NCI-H1092 (cell line): ENCODE measurements at regions not wholly inside any gene's neighbourhood (a gene's known extent, or its start where the extent isn't known, plus 50 kb on each side); places are given as distances from the start of the nearest gene placed in this dataset.
"Not testable (repeated sequence)": the region's sequence is repeated elsewhere in the genome, so short reads cannot be mapped to it uniquely, and the experiment has no call there.

ENCODE experiments used
- DNase-seq: peaks from one replicate; lab custom pipeline; 2025; lab: John Stamatoyannopoulos, UW

DNA sequence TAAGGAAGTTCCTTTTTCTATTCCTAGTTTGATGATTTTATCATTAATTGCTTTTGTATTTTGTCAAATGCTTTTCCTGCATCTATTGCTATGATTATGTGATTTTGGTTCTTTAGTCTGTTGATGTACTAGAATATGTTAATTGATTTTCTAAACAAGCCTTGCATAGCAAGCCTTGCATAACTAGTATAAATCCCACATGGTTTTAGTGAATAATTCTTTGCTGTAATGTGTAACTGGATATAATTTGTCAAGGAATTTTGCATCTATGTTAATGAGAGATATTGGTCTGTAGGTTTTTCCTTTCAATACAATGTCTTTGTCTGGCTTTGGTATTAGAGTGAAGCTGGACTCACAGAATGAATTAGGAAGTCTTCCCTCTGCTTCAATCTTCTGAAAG, 460.2 kb downstream of the LTN1 start:
- DNase-seq, result no peak

- no peak for DNase-seq
Measured at GRCh38 chr21:28523367-28523766, 469.3 kb downstream of the LTN1 start.

- DNase-seq, result no peak
Measured at GRCh38 chr21:28522014-28522799, 470.5 kb downstream of the LTN1 start.

- no peak for DNase-seq
Measured at GRCh38 chr21:28518630-28519029, 474.0 kb downstream of the LTN1 start.

DNA sequence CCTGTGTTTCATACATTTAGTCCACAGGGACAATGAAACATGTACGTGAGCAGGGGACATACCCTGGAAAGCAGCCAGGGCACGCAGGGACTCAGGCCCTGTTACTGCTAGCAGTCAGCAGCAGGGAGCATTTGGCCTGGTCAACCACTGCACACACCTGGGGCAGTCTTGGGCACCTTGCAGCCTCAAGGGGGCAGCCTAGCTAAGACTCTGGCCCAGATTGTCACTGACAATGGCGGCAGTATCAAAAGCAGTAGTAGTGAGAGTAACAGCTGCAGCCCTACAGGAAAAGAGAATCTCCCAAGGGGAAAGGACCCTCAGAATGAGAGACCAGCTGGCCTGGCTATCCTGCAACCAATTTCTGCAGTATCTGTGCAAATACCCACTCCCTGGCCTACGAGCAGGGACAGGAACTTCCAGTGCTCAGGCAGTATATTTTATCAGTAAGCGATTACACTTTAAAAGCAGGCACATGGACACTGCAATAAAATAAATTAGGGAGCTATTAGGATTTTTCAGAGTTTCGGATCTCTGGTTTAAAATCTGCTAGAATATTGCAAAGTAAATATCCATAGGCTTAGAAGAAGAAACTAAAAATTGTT, 475.6 kb downstream of the LTN1 start:
- DNase-seq, result peak; percentile 61

DNA sequence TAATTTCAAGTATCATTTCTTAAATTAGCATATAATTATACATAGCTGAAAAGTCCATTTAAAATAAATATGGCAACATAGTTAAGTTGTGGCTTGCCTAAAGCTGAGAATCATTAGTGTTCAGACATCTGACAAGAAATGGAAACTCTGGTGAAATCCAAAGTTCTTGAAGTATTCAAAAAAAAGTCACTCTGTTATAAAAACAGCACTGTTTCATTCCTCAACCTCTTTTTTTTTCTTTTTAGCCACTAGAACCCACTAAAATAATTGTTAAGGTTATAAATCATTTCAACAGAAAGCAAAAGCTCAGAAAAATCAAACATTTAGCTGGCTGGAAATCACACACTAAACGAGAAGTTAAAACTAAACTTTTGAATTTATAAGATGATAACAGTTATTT, 476.7 kb downstream of the LTN1 start:
- no peak for DNase-seq

DNA sequence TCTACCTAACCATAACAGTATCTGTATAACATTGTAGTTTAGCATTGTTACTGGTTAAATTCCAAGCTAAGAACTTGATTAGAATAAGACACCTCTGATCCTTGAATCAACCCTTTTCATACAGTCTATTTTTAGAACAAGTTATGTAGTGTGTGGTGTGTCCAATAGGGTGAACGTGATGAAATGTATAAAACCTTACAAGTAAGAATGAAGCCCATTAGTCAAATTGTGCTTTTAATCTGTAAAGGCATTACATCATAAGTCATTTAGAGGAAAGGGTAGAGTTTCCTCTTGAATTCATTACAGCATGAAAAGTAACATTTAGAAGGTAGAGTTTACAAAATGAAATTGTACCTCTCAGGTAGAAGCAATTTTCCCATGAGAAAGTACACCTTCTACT, 479.2 kb downstream of the LTN1 start:
- no peak for DNase-seq

DNA sequence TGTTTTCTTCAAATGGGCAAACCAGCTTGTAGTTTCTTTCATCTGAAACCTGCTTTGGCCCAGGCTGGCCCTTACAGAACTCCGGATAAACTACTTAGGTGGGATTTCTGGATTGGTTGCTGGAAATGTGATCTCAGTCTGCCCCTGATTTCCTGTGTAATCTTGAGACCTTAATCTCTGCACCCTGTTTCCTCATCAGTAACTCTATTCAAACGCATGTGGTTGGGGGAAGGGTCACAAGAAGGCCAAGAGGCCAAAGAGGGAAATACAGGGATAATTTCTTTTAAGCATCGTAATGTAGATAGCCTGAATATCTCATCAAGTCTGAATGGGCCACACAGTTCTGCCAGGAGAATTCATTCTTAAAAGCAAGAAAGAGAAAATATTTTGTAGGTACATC, 483.6 kb downstream of the LTN1 start:
- no peak for DNase-seq

DNA sequence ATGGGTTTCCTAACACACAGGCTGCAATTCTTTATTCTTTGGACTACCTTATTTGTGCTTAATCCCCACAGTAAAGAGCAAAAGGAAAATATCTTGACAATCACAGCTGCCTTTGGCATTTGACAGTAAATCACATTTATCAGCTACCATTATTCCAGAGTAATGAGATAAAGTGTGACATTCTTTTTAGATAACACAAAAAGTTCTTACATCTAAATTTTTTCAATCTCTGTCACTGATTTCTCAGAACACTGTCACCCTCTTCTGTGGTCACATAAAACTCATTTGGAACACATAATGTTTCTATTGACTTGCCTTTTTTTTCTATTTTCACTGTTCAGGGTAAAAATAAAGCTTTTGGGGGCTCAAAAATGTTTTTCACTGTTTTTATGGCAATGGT, 484.6 kb downstream of the LTN1 start:
- no peak for DNase-seq

DNA sequence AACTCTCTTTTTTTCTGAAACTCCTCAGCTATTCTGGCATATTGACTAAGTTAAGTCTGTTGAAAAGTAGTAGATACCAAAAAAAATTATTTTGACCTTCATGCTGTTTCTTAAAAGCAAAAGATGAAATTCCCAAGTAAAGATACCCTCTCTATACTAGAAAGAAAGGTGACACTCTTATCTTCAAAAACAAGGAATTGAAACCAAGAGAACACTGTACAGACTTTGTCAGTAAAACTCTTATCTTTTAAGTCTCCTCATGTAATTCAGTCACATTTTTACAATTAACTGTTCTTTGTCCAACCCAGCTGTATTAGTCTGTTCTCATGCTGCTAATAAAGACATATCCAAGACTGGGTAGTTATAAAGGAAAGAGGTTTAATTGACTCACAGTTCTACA, 496.2 kb downstream of the LTN1 start:
- DNase-seq, result no peak

DNA sequence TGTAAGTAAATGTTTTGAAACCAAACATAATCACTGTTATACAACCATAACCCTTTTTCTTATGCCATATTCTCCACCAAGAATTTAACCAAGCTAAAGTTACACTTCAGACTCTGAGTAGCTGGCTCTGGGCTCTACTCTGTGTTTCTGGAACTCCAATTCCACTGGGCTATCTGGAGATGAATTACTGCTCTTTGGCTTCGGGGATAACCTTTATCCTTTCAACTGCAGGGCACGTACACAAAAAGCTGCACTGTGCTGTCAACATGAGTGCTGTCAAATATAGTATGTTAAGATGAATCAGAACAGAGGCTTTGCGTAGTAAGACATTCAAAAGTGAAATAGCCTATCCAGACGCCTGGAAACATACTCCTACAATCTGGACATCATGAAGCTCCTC, 500.6 kb downstream of the LTN1 start:
- no peak for DNase-seq

DNA sequence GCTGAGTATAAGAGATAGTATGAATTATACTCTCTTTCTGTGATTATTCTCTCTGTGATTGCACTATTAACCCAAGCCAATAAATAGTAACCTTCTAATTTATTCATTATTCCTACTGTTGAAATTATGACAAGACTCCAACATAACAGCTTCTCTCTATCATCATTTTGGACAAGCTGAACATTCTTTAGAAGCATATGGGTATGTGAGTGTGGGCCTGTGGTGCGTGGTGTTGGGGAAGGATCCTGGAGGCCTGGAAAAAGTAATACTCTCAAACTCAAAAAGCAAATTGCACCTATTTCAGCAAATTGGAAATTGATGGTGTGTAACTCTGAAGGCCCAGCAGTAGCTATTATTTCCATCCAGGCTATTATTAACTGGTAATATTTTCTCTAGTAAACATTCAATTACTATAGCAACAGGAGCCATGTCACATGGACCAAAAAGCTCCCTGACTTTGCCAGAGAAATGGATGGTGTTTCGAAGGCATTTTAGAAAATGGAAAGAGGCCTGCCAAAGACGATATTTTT, 502.8 kb downstream of the LTN1 start:
- DNase-seq, result no peak

DNA sequence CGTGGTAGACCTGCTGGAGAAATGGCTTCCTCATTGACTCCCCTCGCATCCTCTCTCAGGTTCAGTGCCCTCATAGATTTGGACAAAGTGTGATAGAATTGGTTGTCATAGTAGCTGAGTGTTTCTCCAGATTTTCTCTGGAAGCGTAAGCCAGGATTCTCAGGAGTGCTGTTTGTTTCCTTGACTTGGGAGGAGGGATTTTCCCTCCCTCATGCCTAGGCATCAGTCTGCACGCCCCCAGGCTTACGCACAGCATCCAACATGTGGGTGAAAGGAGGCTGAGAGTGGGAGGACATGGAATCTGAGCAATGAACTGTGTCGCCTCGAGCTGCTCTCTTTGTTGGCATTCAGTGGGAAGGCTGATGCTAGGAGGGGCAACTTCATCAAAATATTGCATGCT, 503.5 kb downstream of the LTN1 start:
- no peak for DNase-seq

GRCh38 chr21:28487455-28488070, 505.1 kb downstream of the LTN1 start:
- no peak for DNase-seq

- DNase-seq, result no peak
Measured at GRCh38 chr21:28485301-28486022, 507.2 kb downstream of the LTN1 start.

DNA sequence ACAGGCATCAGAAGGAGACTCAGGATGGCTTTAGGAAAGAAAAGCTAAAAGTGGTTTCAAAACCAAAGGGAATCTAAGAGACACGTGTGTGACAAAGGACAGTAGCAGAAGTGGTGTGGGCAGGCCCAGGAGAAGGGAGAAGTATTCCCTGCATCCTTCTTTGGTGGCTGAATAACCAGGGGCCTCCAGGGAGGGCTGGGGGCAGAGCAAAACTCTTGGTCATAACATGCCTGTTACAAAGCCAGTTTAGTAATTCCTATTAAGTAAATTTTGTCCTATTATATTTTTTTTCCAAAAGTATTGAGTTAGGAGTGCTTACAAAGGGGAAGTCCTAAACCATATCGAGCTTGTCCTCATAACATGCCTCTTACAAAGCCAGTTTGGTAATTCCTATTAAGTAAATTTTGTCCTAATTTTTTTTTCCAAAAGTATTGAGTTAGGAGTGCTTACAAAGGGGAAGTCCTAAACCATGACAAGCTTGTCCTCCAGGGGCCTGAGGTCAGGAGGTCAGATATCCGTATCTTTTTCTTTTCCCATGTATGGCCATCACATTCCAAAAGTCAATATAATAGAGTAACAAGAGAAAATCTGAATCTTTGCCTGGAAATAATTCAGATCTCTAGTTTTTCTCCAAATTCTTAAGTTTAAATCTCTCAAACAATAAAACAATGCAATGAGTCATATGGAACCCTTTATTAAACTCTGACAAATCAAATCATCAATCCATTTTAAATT, 509.2 kb downstream of the LTN1 start:
- no peak for DNase-seq

GRCh38 chr21:28482657-28483056, 510.0 kb downstream of the LTN1 start:
- no peak for DNase-seq

GRCh38 chr21:28480470-28480869, 512.2 kb downstream of the LTN1 start:
- no peak for DNase-seq

GRCh38 chr21:28473530-28474220, 519.0 kb downstream of the LTN1 start:
- DNase-seq, result no peak

GRCh38 chr21:28472543-28472942, 520.1 kb downstream of the LTN1 start:
- not testable (repeated sequence) for DNase-seq

GRCh38 chr21:28464988-28465387, 527.7 kb downstream of the LTN1 start:
- no peak for DNase-seq
